ENCODE measurements at regions not wholly inside any gene's neighbourhood (a gene's known extent, or its start where the extent isn't known, plus 50 kb on each side); places are given as distances from the start of the nearest gene placed in this dataset.

DNA sequence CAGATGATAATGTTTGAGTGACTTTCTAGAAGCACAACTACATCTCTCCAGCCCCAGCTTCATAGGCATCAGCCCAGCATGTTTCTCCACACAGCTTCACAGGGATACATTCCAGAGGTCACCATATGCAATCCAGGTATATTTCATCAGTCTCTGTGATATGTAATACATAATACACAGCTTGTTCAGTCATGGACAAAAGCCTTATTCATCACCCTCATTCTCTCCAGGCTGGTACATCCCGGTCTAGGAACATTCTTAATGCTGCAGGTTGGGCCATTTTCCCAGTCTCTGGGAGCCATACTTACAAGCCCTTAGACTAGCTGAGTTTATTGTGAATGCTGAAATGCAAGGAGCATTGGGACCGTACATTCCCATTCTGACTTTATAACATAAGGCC is 169.4 kb downstream of the TMEM200A start:
- TF ChIP-seq, protein P1, sequence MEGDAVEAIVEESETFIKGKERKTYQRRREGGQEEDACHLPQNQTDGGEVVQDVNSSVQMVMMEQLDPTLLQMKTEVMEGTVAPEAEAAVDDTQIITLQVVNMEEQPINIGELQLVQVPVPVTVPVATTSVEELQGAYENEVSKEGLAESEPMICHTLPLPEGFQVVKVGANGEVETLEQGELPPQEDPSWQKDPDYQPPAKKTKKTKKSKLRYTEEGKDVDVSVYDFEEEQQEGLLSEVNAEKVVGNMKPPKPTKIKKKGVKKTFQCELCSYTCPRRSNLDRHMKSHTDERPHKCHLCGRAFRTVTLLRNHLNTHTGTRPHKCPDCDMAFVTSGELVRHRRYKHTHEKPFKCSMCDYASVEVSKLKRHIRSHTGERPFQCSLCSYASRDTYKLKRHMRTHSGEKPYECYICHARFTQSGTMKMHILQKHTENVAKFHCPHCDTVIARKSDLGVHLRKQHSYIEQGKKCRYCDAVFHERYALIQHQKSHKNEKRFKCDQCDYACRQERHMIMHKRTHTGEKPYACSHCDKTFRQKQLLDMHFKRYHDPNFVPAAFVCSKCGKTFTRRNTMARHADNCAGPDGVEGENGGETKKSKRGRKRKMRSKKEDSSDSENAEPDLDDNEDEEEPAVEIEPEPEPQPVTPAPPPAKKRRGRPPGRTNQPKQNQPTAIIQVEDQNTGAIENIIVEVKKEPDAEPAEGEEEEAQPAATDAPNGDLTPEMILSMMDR (IDR thresholded peaks at IDR 0.05; ENCODE audit: borderline replicate concordance, extremely low read depth, low read length, poor library complexity, severe bottlenecking) = no peak
- TF ChIP-seq EZH2 (IDR thresholded peaks at IDR 0.05; ENCODE audit: borderline replicate concordance, low read depth, low read length, severe bottlenecking) = no peak
